OCI-LY7 (cell line): ENCODE measurements at regions not wholly inside any gene's neighbourhood (a gene's known extent, or its start where the extent isn't known, plus 50 kb on each side); places are given as distances from the start of the nearest gene placed in this dataset.

Experiments
- CTCF ChIP-seq: fragments of 200-600 bp; sonication (generic); conservative IDR thresholded peaks from 2 replicates; pipeline ENCODE4 v1.5.1; 2014; ENCODE audit warnings: mild to moderate bottlenecking, antibody characterized with exemption, low read length, moderate library complexity, mixed read lengths
- EZH2phosphoT487 ChIP-seq: fragments of 200-600 bp; sonication (generic); IDR thresholded peaks from 2 replicates; pipeline ENCODE4 v1.6.1; 2018; ENCODE audit warnings: low read depth, borderline replicate concordance, mild to moderate bottlenecking, mixed run types, antibody characterized with exemption, low read length, moderate library complexity, mixed read lengths

DNA sequence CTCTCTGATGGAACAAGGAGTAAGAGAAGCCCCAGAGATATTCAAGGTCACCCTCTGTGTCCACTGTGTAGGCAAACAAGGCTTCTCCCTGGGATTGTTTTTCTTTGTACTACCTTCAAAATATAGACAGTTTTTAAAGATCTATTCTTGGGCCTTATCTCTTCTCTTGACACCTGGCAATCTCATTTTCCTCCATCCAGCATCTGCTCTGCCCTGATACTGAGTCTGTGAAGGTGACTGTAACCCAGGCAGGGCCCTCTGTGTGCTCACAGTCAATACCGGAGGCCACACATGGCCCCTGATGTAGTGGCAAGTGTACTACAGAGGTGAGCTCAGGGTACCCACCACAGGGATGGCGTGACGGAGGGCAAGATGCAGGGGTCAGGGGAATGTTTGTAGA, 221.1 kb downstream of the SNX10 start:
- TF ChIP-seq CTCF = no peak
- TF ChIP-seq EZH2phosphoT487 = no peak
